ENCODE measurements at regions not wholly inside any gene's neighbourhood (a gene's known extent, or its start where the extent isn't known, plus 50 kb on each side); places are given as distances from the start of the nearest gene placed in this dataset.

- no peak for TF ChIP-seq CTCF (conservative IDR thresholded peaks at IDR 0.05; ENCODE audit: low read depth, low read length)
- DNase-seq (ENCODE audit: low read depth) = no peak
- H3K4me3 ChIP-seq (ENCODE audit: low read length) = no peak overlapping the region
Measured at GRCh38 chr2:8535821-8536685, 145.8 kb upstream of the ID2 start.

- no peak for DNase-seq (ENCODE audit: low read depth)
- H3K4me3 ChIP-seq (ENCODE audit: low read length) = no peak overlapping the region
- no peak for TF ChIP-seq CTCF (conservative IDR thresholded peaks at IDR 0.05; ENCODE audit: low read depth, low read length)
Measured at GRCh38 chr2:8536686-8537561, 144.9 kb upstream of the ID2 start.

GRCh38 chr2:8537562-8538155 lies 144.2 kb upstream of the ID2 start:
- no peak for TF ChIP-seq CTCF (conservative IDR thresholded peaks at IDR 0.05; ENCODE audit: low read depth, low read length)
- no peak for DNase-seq (ENCODE audit: low read depth)
- H3K4me3 ChIP-seq (ENCODE audit: low read length) = no peak overlapping the region

GRCh38 chr2:8538531-8538930 lies 143.3 kb upstream of the ID2 start:
- no peak for DNase-seq (ENCODE audit: low read depth)
- H3K4me3 ChIP-seq (ENCODE audit: low read length) = no peak overlapping the region
- no peak for TF ChIP-seq CTCF (conservative IDR thresholded peaks at IDR 0.05; ENCODE audit: low read depth, low read length)

GRCh38 chr2:8538931-8539621 lies 142.8 kb upstream of the ID2 start:
- H3K4me3 ChIP-seq (ENCODE audit: low read length) = no peak overlapping the region
- DNase-seq (ENCODE audit: low read depth) = no peak
- TF ChIP-seq CTCF (conservative IDR thresholded peaks at IDR 0.05; ENCODE audit: low read depth, low read length) = no peak

- H3K4me3 ChIP-seq (ENCODE audit: low read length) = no peak overlapping the region
- no peak for DNase-seq (ENCODE audit: low read depth)
- no peak for TF ChIP-seq CTCF (conservative IDR thresholded peaks at IDR 0.05; ENCODE audit: low read depth, low read length)
Measured at GRCh38 chr2:8539743-8540551, 141.9 kb upstream of the ID2 start.

Data from retinal pigment epithelial cell (primary cell).